ENCODE measurements at regions not wholly inside any gene's neighbourhood (a gene's known extent, or its start where the extent isn't known, plus 50 kb on each side); places are given as distances from the start of the nearest gene placed in this dataset.
A peak's percentile ranks its signal among the peaks of the same experiment; 100 is the strongest.

DNA sequence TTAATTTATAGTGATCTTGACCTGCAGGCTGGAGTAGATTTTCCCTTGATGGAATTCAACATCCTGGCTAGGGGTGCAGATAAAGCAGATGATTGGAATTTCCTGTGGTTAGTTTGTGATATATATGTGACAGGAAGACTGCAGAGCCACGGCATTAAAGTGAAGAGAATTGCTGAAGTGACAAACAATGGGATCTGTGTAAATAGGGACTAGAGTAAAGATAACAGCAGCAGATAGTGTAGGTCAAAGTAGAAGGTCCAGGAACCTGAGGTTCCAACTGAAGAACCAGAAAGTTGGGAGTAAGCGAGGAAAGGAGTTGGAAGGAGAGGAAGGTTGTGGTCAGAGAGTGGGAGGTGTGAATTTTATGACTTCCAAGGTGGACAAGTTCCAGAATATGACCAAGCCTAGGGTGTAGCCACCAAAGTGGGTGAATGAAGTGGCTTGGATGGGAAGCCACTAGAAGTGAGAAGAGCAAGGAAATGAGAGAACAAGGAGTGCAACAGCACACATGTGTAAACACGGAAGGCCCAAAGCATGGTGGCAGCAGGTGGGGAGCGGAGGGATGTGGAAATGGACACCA lies 325.0 kb downstream of the RAB28 start (continued):
- TF ChIP-seq ZNF512B (CRISPR knock-in tag; IDR thresholded peaks at IDR 0.05; ENCODE audit: borderline replicate concordance) (no peak), CBFB (CRISPR knock-in tag; IDR thresholded peaks at IDR 0.05) (0 out of 2 replicates have a peak, but pooled peaks have one; percentile 52), FOXA3 (CRISPR knock-in tag; IDR thresholded peaks at IDR 0.05) (peak; percentile 82), HDAC2 (CRISPR knock-in tag; IDR thresholded peaks at IDR 0.05) (0 out of 2 replicates have a peak, but pooled peaks have one; percentile 40), FOXK1 (CRISPR knock-in tag; IDR thresholded peaks at IDR 0.05; ENCODE audit: borderline replicate concordance, low read depth) (no peak), NFRKB (IDR thresholded peaks at IDR 0.05) (no peak), BATF2 (CRISPR knock-in tag; IDR thresholded peaks at IDR 0.05) (no peak), SOX5 (CRISPR knock-in tag; IDR thresholded peaks at IDR 0.05; ENCODE audit: borderline replicate concordance) (peak; percentile 81; the same call in 1 of the 2 replicates), ZNF317 (CRISPR knock-in tag; IDR thresholded peaks at IDR 0.05) (peak; percentile 98), TCF7L2 (IDR thresholded peaks at IDR 0.05; ENCODE audit: low read depth, low read length) (no peak), ZNF414 (CRISPR knock-in tag; IDR thresholded peaks at IDR 0.05) (no peak), EHMT2 (IDR thresholded peaks at IDR 0.05; ENCODE audit: borderline replicate concordance, low read depth, low read length) (peak; percentile 22; the same call in 1 of the 2 replicates), BCL6 (CRISPR knock-in tag; IDR thresholded peaks at IDR 0.05) (0 out of 2 replicates have a peak, but pooled peaks have one; percentile 26), CREM (IDR thresholded peaks at IDR 0.05) (peak; percentile 26; the same call in 1 of the 2 replicates), CREM (CRISPR knock-in tag; IDR thresholded peaks at IDR 0.05) (no peak), JUNB (CRISPR knock-in tag; IDR thresholded peaks at IDR 0.05; ENCODE audit: borderline replicate concordance) (no peak), ZNF468 (CRISPR knock-in tag; IDR thresholded peaks at IDR 0.05) (no peak), NFKB2 (CRISPR knock-in tag; IDR thresholded peaks at IDR 0.05; ENCODE audit: borderline replicate concordance) (no peak)
- TF ChIP-seq, protein P1, sequence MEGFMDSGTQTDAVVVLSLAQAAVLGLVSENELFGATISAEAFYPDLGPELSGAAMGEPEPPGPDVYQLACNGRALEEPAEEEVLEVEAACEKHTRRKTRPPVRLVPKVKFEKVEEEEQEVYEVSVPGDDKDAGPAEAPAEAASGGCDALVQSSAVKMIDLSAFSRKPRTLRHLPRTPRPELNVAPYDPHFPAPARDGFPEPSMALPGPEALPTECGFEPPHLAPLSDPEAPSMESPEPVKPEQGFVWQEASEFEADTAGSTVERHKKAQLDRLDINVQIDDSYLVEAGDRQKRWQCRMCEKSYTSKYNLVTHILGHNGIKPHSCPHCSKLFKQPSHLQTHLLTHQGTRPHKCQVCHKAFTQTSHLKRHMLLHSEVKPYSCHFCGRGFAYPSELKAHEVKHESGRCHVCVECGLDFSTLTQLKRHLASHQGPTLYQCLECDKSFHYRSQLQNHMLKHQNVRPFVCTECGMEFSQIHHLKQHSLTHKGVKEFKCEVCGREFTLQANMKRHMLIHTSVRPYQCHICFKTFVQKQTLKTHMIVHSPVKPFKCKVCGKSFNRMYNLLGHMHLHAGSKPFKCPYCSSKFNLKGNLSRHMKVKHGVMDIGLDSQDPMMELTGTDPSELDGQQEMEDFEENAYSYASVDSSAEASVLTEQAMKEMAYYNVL (CRISPR knock-in tag; IDR thresholded peaks at IDR 0.05; ENCODE audit: borderline replicate concordance) = peak; percentile 84
- TF ChIP-seq, protein P2, sequence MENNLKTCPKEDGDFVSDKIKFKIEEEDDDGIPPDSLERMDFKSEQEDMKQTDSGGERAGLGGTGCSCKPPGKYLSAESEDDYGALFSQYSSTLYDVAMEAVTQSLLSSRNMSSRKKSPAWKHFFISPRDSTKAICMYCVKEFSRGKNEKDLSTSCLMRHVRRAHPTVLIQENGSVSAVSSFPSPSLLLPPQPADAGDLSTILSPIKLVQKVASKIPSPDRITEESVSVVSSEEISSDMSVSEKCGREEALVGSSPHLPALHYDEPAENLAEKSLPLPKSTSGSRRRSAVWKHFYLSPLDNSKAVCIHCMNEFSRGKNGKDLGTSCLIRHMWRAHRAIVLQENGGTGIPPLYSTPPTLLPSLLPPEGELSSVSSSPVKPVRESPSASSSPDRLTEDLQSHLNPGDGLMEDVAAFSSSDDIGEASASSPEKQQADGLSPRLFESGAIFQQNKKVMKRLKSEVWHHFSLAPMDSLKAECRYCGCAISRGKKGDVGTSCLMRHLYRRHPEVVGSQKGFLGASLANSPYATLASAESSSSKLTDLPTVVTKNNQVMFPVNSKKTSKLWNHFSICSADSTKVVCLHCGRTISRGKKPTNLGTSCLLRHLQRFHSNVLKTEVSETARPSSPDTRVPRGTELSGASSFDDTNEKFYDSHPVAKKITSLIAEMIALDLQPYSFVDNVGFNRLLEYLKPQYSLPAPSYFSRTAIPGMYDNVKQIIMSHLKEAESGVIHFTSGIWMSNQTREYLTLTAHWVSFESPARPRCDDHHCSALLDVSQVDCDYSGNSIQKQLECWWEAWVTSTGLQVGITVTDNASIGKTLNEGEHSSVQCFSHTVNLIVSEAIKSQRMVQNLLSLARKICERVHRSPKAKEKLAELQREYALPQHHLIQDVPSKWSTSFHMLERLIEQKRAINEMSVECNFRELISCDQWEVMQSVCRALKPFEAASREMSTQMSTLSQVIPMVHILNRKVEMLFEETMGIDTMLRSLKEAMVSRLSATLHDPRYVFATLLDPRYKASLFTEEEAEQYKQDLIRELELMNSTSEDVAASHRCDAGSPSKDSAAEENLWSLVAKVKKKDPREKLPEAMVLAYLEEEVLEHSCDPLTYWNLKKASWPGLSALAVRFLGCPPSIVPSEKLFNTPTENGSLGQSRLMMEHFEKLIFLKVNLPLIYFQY (CRISPR knock-in tag; IDR thresholded peaks at IDR 0.05; ENCODE audit: borderline replicate concordance) = no peak

Data from HepG2 (cell line).